ENCODE measurements at regions not wholly inside any gene's neighbourhood (a gene's known extent, or its start where the extent isn't known, plus 50 kb on each side); places are given as distances from the start of the nearest gene placed in this dataset.

DNA sequence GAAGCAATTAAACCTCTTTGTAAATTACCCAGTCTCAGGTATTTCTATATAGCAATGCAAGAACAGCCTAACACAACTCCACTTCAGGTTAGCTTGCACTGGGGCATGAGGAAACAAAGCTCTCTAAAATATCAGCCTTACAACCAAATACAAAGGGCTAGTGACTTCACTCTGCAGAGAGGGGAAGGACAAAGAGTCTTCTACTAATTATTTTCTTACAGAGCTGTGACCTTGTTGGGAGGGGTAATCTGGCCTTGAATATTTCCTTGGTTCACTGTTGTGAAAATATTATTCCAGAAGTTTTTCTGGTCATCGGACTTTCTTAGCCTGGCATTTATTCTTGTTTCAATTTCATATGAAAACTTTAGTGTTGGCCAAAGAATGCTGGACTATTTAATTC, 334.4 kb upstream of the CTNNB1 start:
- Histone ChIP-seq H3K4me1 (no peaks in the 10 kb centered on the region), H3K4me3 (no peak overlapping the region), H3K27ac (no peak overlapping the region), H3K27me3 (no peaks in the 10 kb centered on the region), H3K36me3 (no peaks in the 10 kb centered on the region), H3K9me3 (no peaks in the 10 kb centered on the region)
- intact Hi-C loops (cut with DNase I; ENCODE audit: low total_unique reads): no loop called here
- in situ Hi-C loops (cut with MboI; ENCODE audit: low sequenced_read_pairs in 4 of 4): no loop called here
- ATAC-seq (no peak), DNase-seq (no peak)
- TF ChIP-seq POLR2A (IDR thresholded peaks at IDR 0.05): no peak
- TF ChIP-seq, protein P1, sequence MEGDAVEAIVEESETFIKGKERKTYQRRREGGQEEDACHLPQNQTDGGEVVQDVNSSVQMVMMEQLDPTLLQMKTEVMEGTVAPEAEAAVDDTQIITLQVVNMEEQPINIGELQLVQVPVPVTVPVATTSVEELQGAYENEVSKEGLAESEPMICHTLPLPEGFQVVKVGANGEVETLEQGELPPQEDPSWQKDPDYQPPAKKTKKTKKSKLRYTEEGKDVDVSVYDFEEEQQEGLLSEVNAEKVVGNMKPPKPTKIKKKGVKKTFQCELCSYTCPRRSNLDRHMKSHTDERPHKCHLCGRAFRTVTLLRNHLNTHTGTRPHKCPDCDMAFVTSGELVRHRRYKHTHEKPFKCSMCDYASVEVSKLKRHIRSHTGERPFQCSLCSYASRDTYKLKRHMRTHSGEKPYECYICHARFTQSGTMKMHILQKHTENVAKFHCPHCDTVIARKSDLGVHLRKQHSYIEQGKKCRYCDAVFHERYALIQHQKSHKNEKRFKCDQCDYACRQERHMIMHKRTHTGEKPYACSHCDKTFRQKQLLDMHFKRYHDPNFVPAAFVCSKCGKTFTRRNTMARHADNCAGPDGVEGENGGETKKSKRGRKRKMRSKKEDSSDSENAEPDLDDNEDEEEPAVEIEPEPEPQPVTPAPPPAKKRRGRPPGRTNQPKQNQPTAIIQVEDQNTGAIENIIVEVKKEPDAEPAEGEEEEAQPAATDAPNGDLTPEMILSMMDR (IDR thresholded peaks at IDR 0.05 in 4 of 5, conservative IDR thresholded peaks at IDR 0.05 in 1 of 5): no peak

DNA sequence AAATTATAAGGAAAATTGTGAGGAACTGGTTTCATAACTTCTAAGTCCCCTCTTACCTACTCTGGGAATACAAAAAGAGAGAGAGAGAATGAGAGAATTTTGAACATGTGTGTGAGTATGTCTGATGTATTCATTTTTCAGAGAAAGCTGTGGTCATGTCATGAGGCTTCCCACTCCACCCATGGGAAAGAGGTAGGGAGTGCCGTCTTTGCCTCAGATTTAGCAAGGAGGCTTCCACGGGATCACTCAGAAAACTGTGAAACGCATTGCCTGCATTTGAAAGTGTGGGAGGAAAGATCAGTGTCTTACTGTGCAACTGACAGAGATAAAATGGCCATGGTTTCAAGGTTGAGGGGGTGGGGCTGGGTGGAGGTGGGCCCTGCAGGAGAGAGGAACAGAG, 331.5 kb upstream of the CTNNB1 start:
- intact Hi-C loops (cut with DNase I; ENCODE audit: low total_unique reads) (no loop called here), in situ Hi-C loops (cut with MboI; ENCODE audit: low sequenced_read_pairs in 4 of 4) (no loop called here)
- no peaks in the 10 kb centered on the region for H3K9me3 ChIP-seq
- TF ChIP-seq, protein P1 (IDR thresholded peaks at IDR 0.05 in 4 of 5, conservative IDR thresholded peaks at IDR 0.05 in 1 of 5): no peak
- no peak for TF ChIP-seq POLR2A (IDR thresholded peaks at IDR 0.05)
- DNase-seq (no peak), ATAC-seq (no peak)
- H3K27me3 ChIP-seq: no peaks in the 10 kb centered on the region
- no peaks in the 10 kb centered on the region for H3K4me1 ChIP-seq
- H3K4me3 ChIP-seq: no peak overlapping the region
- H3K27ac ChIP-seq: no peak overlapping the region
- H3K36me3 ChIP-seq: no peaks in the 10 kb centered on the region

DNA sequence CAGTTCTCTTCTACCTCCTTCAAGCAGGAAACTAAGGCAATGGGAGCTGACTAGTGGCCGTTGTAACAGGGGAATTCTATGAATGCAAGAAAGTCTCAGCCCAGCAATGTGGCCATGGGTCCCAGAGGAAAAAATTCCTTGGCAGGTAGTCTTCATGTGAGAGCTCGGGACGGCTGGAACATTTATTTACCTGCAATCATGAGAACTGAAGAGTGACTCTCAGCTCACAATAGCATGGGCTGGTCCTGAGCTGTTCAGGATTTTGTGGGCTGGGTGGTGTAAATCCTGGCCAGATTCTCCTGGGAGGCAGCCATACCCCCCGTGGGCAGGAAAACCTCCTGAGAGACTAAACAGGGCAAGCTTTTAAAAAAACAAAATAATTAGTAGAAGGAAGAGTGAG, 330.3 kb upstream of the CTNNB1 start:
- Histone ChIP-seq H3K4me3 (no peak overlapping the region), H3K27me3 (no peaks in the 10 kb centered on the region), H3K27ac (no peak overlapping the region), H3K4me1 (no peaks in the 10 kb centered on the region), H3K9me3 (no peaks in the 10 kb centered on the region), H3K36me3 (no peaks in the 10 kb centered on the region)
- no peak for TF ChIP-seq POLR2A (IDR thresholded peaks at IDR 0.05)
- TF ChIP-seq, protein P1 (IDR thresholded peaks at IDR 0.05 in 4 of 5, conservative IDR thresholded peaks at IDR 0.05 in 1 of 5): no peak
- intact Hi-C loops (cut with DNase I; ENCODE audit: low total_unique reads) (no loop called here), in situ Hi-C loops (cut with MboI; ENCODE audit: low sequenced_read_pairs in 4 of 4) (no loop called here)
- no peak for ATAC-seq
- DNase-seq: no peak

DNA sequence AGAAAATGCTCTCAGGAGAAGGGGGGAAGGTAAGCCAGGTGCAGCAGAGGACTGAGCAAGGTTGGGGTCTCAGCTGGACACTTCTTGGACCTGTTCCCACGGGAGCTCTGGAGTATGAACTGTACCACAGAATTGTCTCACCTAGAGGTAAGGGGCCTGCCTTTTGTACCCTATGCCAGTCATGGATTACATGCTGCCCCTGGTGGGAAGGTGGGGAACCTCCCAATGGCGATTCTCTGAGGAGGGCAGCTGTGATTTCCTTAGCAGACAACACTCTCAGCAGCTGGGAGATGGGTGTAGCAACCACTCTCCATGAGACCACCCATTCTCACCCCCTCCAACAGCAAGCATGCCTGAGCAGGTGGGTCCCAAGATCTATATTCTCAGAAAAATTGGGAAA, 329.4 kb upstream of the CTNNB1 start:
- no peaks in the 10 kb centered on the region for H3K27me3 ChIP-seq
- no peaks in the 10 kb centered on the region for H3K4me1 ChIP-seq
- DNase-seq (no peak), ATAC-seq (no peak)
- no peak overlapping the region for H3K27ac ChIP-seq
- intact Hi-C loops (cut with DNase I; ENCODE audit: low total_unique reads) (no loop called here), in situ Hi-C loops (cut with MboI; ENCODE audit: low sequenced_read_pairs in 4 of 4) (no loop called here)
- no peak for TF ChIP-seq POLR2A (IDR thresholded peaks at IDR 0.05)
- TF ChIP-seq, protein P1 (IDR thresholded peaks at IDR 0.05 in 4 of 5, conservative IDR thresholded peaks at IDR 0.05 in 1 of 5): no peak
- H3K36me3 ChIP-seq: no peaks in the 10 kb centered on the region
- no peaks in the 10 kb centered on the region for H3K9me3 ChIP-seq
- no peak overlapping the region for H3K4me3 ChIP-seq

DNA sequence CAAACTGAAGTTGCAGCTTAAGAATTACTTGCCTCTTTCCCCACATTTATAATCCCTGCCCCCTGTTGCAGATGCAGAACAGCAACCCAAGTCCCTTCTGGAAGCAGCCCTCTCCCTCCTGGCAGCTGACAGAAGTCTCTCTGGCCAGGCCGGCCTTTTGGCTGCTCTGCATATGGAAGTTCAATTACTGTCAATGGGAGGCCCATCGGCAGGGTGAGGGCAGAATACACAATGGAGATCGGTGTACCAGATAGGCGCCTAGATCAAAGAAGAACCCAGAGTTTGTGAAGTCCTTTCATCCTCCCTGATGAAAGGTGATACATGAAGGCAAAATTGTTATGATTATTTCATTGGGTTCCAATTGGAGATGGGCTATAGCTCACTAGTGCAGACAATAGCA, 327.9 kb upstream of the CTNNB1 start:
- in situ Hi-C loops (cut with MboI; ENCODE audit: low sequenced_read_pairs in 4 of 4): no loop called here
- Histone ChIP-seq H3K4me1 (no peaks in the 10 kb centered on the region), H3K4me3 (no peak overlapping the region), H3K36me3 (no peaks in the 10 kb centered on the region), H3K27ac (no peak overlapping the region), H3K9me3 (no peaks in the 10 kb centered on the region), H3K27me3 (no peaks in the 10 kb centered on the region)
- intact Hi-C loops (cut with DNase I; ENCODE audit: low total_unique reads): no loop called here
- TF ChIP-seq, protein P1 (IDR thresholded peaks at IDR 0.05 in 4 of 5, conservative IDR thresholded peaks at IDR 0.05 in 1 of 5): no peak
- no peak for TF ChIP-seq POLR2A (IDR thresholded peaks at IDR 0.05)
- no peak for ATAC-seq
- no peak for DNase-seq
